Activated CD8-positive, alpha-beta T cell treated with anti-CD3 and anti-CD28 coated beads for 36 hours (primary cell): ENCODE measurements at regions not wholly inside any gene's neighbourhood (a gene's known extent, or its start where the extent isn't known, plus 50 kb on each side); places are given as distances from the start of the nearest gene placed in this dataset.

Experiments
- ATAC-seq: fragments of 200-7000 bp; cut with Tn5 transposase; one replicate; pipeline ENCODE4 v1.10.0; 2021; ENCODE audit warnings: mild to moderate bottlenecking, moderate library complexity
- CTCF ChIA-PET: fragments of 350-600 bp; sonication (Branson Sonifier 250); formaldehyde crosslinking; loops from one replicate; lab custom pipeline; 2021; ENCODE audit warnings: antibody characterized with exemption; lab: Charles Lee
- POLR2A ChIA-PET: fragments of 350-600 bp; sonication (Branson Sonifier 250); formaldehyde crosslinking; loops from one replicate; lab custom pipeline; 2021; ENCODE audit warnings: antibody characterized with exemption; lab: Charles Lee
- DNase-seq: peaks from one replicate; pipeline ENCODE4 v3.0.0-alpha.2; 2020
- H3K27ac Mint-ChIP-seq: one replicate; pipeline ENCODE4 v1.8.0; 2021; ENCODE audit warnings: mild to moderate bottlenecking, mixed read lengths
- H3K27me3 Mint-ChIP-seq: one replicate; pipeline ENCODE4 v1.8.0; 2021; ENCODE audit warnings: mixed read lengths
- H3K36me3 Mint-ChIP-seq: one replicate; pipeline ENCODE4 v1.8.0; 2021; ENCODE audit warnings: low read depth, mixed read lengths
- H3K4me1 Mint-ChIP-seq: one replicate; pipeline ENCODE4 v1.8.0; 2021; ENCODE audit warnings: low read depth, mixed read lengths
- H3K4me3 Mint-ChIP-seq: one replicate; pipeline ENCODE4 v1.8.0; 2021; ENCODE audit warnings: mild to moderate bottlenecking, moderate library complexity, mixed read lengths
- H3K9me3 Mint-ChIP-seq: one replicate; pipeline ENCODE4 v1.8.0; 2021; ENCODE audit warnings: mixed read lengths
- CTCF ChIP-seq: fragments of 200-600 bp; IDR thresholded peaks from one replicate; pipeline ENCODE4 v1.8.0; 2022; ENCODE audit warnings: antibody characterized with exemption, mild to moderate bottlenecking
- intact Hi-C: fragments of 100-400 bp; cut with micrococcal nuclease; formaldehyde crosslinking; loops from one replicate; pipeline ENCODE4 v1.10.0; 2022

GRCh38 chr1:19591482-19592091 is 52.5 kb upstream of the NBL1 start:
- intact Hi-C loops = no loop called here
- no peak for ATAC-seq
- ChIA-PET CTCF (interaction anchor here (1.5 to 2.5 kb wide), 2 partner anchors 9 to 62 kb away, joined by 3 to 18 read pairs; no protein-coding TSS in a partner anchor), POLR2A (interaction anchor here (0.6 kb wide), 1 partner anchor 248 kb away, joined by 3 read pairs; no protein-coding TSS in a partner anchor)
- TF ChIP-seq CTCF = no peak
- Mint-ChIP-seq H3K4me3 (no peak overlapping the region), H3K9me3 (no peaks in the 10 kb centered on the region), H3K4me1 (peaks cover 7% of the 10 kb centered on the region), H3K27ac (no peak overlapping the region), H3K36me3 (no peaks in the 10 kb centered on the region), H3K27me3 (no peaks in the 10 kb centered on the region)
- DNase-seq = no peak

GRCh38 chr1:19585507-19585906 is 58.6 kb upstream of the NBL1 start:
- no peak for DNase-seq
- intact Hi-C loops = no loop called here
- POLR2A ChIA-PET = no interaction called here
- no peak overlapping the region for H3K27ac Mint-ChIP-seq
- no peak for TF ChIP-seq CTCF
- H3K27me3 Mint-ChIP-seq = no peaks in the 10 kb centered on the region
- CTCF ChIA-PET = interaction anchor here (2.1 to 2.6 kb wide), 2 partner anchors 68 to 98 kb away, joined by 6 to 10 read pairs; no protein-coding TSS in a partner anchor
- no peaks in the 10 kb centered on the region for H3K9me3 Mint-ChIP-seq
- ATAC-seq = no peak
- no peak overlapping the region for H3K4me3 Mint-ChIP-seq
- no peaks in the 10 kb centered on the region for H3K36me3 Mint-ChIP-seq
- H3K4me1 Mint-ChIP-seq = peaks cover 6% of the 10 kb centered on the region

- Mint-ChIP-seq H3K9me3 (no peaks in the 10 kb centered on the region), H3K4me3 (no peak overlapping the region), H3K36me3 (no peaks in the 10 kb centered on the region), H3K27ac (no peak overlapping the region), H3K4me1 (peaks cover 6% of the 10 kb centered on the region), H3K27me3 (no peaks in the 10 kb centered on the region)
- ChIA-PET POLR2A (interaction anchor here (1.2 kb wide), 2 partner anchors 97 to 154 kb away, joined by 3 read pairs; partner anchors contain the start of gene CAPZB), CTCF (interaction anchor here (0.5 to 2.7 kb wide), 72 partner anchors 9 to 1189 kb away, joined by 3 to 24 read pairs (median 4); a partner anchor contains a TSS)
- DNase-seq (peak; percentile 87), ATAC-seq (peak; percentile 99)
- TF ChIP-seq CTCF = peak; percentile 81
- intact Hi-C loops = loop anchor here (5.0 kb wide), 1 partner anchor 190 kb away; no protein-coding TSS in a partner anchor
These were observed 61.8 kb upstream of the NBL1 start for GRCh38 chr1:19582318-19582717.

GRCh38 chr1:19581381-19581780 is 62.7 kb upstream of the NBL1 start:
- ATAC-seq (no peak), DNase-seq (no peak)
- Mint-ChIP-seq H3K27me3 (no peaks in the 10 kb centered on the region), H3K36me3 (no peaks in the 10 kb centered on the region), H3K4me3 (no peak overlapping the region), H3K9me3 (no peaks in the 10 kb centered on the region), H3K27ac (no peak overlapping the region), H3K4me1 (peaks cover 6% of the 10 kb centered on the region)
- CTCF ChIA-PET = interaction anchor here (0.7 to 2.7 kb wide), 52 partner anchors 8 to 238 kb away, joined by 3 to 24 read pairs (median 6); a partner anchor contains a TSS
- intact Hi-C loops = loop anchor here (5.0 kb wide), 1 partner anchor 189 kb away; no protein-coding TSS in a partner anchor
- TF ChIP-seq CTCF = no peak
- POLR2A ChIA-PET = interaction anchor here (1.2 kb wide), 1 partner anchor 96 kb away, joined by 3 read pairs; the partner anchor contains the start of gene CAPZB

- Mint-ChIP-seq H3K4me1 (peaks cover 6% of the 10 kb centered on the region), H3K27me3 (no peaks in the 10 kb centered on the region), H3K27ac (no peak overlapping the region), H3K36me3 (no peaks in the 10 kb centered on the region), H3K4me3 (no peak overlapping the region), H3K9me3 (no peaks in the 10 kb centered on the region)
- DNase-seq (no peak), ATAC-seq (no peak)
- intact Hi-C loops = no loop called here
- ChIA-PET CTCF (interaction anchor here (0.9 kb wide), 1 partner anchor 22 kb away, joined by 3 read pairs; no protein-coding TSS in a partner anchor), POLR2A (no interaction called here)
- TF ChIP-seq CTCF = no peak
These were observed 66.5 kb upstream of the NBL1 start for GRCh38 chr1:19577561-19577960.
